HG03280 (cell line): ENCODE measurements at regions not wholly inside any gene's neighbourhood (a gene's known extent, or its start where the extent isn't known, plus 50 kb on each side); places are given as distances from the start of the nearest gene placed in this dataset.

Experiments
- ATAC-seq: cut with Tn5 transposase; IDR thresholded peaks from one replicate; pipeline ENCODE4 v1.9.1; 2021; ENCODE audit warnings: mild to moderate bottlenecking, moderate library complexity; ENCODE audit not compliant: unreplicated experiment

GRCh38 chr21:16943231-16943630 lies 569.6 kb upstream of the CXADR start:
- ATAC-seq, result no peak

GRCh38 chr21:16945580-16945979 lies 567.3 kb upstream of the CXADR start:
- no peak for ATAC-seq

GRCh38 chr21:16956824-16957223 lies 556.0 kb upstream of the CXADR start:
- ATAC-seq, result no peak

- ATAC-seq, result no peak
Observed at GRCh38 chr21:16965424-16965823, 547.4 kb upstream of the CXADR start.

GRCh38 chr21:16968436-16968835 lies 544.4 kb upstream of the CXADR start:
- ATAC-seq, result no peak

- no peak for ATAC-seq
Observed at GRCh38 chr21:16969636-16970035, 543.2 kb upstream of the CXADR start.

- no peak for ATAC-seq
Observed at GRCh38 chr21:16974060-16974459, 538.8 kb upstream of the CXADR start.

GRCh38 chr21:16976193-16976592 lies 536.6 kb upstream of the CXADR start:
- no peak for ATAC-seq

- no peak for ATAC-seq
Observed at GRCh38 chr21:16978309-16978895, 534.4 kb upstream of the CXADR start.

GRCh38 chr21:16979574-16979973 lies 533.3 kb upstream of the CXADR start:
- no peak for ATAC-seq

GRCh38 chr21:16983420-16983819 lies 529.4 kb upstream of the CXADR start:
- no peak for ATAC-seq

GRCh38 chr21:16992448-16992847 lies 520.4 kb upstream of the CXADR start:
- no peak for ATAC-seq

- no peak for ATAC-seq
Observed at GRCh38 chr21:16993416-16994038, 519.3 kb upstream of the CXADR start.

- no peak for ATAC-seq
Observed at GRCh38 chr21:17002594-17003257, 510.1 kb upstream of the CXADR start.

GRCh38 chr21:17003258-17003615 lies 509.6 kb upstream of the CXADR start:
- no peak for ATAC-seq

GRCh38 chr21:17003763-17004373 lies 509.0 kb upstream of the CXADR start:
- ATAC-seq, result no peak

- no peak for ATAC-seq
Observed at GRCh38 chr21:17032141-17032655, 480.6 kb upstream of the CXADR start.

- ATAC-seq, result no peak
Observed at GRCh38 chr21:17044696-17045095, 468.1 kb upstream of the CXADR start.

- ATAC-seq, result no peak
Observed at GRCh38 chr21:17045214-17045853, 467.5 kb upstream of the CXADR start.

GRCh38 chr21:17048974-17049373 lies 463.9 kb upstream of the CXADR start:
- no peak for ATAC-seq

GRCh38 chr21:17050156-17050555 lies 462.7 kb upstream of the CXADR start:
- ATAC-seq, result no peak
